ENCODE measurements at regions not wholly inside any gene's neighbourhood (a gene's known extent, or its start where the extent isn't known, plus 50 kb on each side); places are given as distances from the start of the nearest gene placed in this dataset.

GRCh38 chr6:49233483-49233882 lies 229.6 kb downstream of the MMUT start:
- TF ChIP-seq, protein P1, sequence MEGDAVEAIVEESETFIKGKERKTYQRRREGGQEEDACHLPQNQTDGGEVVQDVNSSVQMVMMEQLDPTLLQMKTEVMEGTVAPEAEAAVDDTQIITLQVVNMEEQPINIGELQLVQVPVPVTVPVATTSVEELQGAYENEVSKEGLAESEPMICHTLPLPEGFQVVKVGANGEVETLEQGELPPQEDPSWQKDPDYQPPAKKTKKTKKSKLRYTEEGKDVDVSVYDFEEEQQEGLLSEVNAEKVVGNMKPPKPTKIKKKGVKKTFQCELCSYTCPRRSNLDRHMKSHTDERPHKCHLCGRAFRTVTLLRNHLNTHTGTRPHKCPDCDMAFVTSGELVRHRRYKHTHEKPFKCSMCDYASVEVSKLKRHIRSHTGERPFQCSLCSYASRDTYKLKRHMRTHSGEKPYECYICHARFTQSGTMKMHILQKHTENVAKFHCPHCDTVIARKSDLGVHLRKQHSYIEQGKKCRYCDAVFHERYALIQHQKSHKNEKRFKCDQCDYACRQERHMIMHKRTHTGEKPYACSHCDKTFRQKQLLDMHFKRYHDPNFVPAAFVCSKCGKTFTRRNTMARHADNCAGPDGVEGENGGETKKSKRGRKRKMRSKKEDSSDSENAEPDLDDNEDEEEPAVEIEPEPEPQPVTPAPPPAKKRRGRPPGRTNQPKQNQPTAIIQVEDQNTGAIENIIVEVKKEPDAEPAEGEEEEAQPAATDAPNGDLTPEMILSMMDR (IDR thresholded peaks at IDR 0.05; ENCODE audit: low read depth, low read length, missing control alignments): no peak
- in situ Hi-C loops (cut with HindIII; ENCODE audit: low pct_ligation_motif_present, low sequenced_read_pairs): no loop called here
- Histone ChIP-seq H3K36me3 (replicated peaks) (no peaks in the 10 kb centered on the region), H3K27ac (no peak overlapping the region), H3K4me3 (ENCODE audit: low read depth, low read length) (no peak overlapping the region), H3K27me3 (replicated peaks) (no peaks in the 10 kb centered on the region)
- DNase-seq: no peak

DNA sequence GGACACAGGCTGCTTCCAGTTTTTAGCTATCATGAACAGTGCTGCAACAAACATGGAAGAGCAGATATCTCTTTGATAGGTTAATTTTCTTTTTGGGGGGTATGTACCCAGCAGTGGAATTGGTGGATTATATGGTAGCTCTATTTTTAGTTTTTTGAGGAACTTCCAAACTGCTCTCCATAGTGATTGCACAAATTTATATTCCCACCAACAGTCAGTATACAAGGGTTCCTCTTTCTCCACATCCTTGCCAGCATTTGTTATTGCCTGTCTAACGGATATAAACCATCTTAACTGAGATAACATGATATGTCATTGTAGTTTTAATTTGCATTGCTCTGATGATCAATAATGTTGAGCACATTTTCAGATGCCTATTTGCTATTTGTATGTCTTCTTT lies 237.6 kb downstream of the MMUT start:
- in situ Hi-C loops (cut with HindIII; ENCODE audit: low pct_ligation_motif_present, low sequenced_read_pairs): no loop called here

DNA sequence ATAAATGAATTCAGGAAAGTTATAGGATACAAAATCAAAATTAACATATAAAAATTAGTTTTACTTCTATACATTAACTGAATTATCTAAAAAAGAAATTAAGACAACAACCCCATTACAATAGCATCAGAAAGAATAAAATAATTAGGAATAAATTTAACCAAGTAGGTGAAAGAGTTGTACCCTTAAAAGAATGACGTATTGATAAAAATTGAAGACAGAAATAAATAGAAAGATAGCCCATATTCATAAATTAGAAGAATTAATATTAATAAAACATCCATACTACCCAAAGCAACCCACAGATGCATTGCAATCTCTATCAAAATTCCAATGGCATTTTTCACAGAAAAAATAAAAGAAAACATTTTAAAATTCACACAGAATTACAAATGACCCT lies 242.8 kb downstream of the MMUT start:
- TF ChIP-seq, protein P1 (IDR thresholded peaks at IDR 0.05; ENCODE audit: low read depth, low read length, missing control alignments): no peak
- H3K4me3 ChIP-seq (ENCODE audit: low read depth, low read length): no peak overlapping the region
- DNase-seq: no peak
- no peaks in the 10 kb centered on the region for H3K36me3 ChIP-seq (replicated peaks)
- no peak overlapping the region for H3K27ac ChIP-seq
- no peaks in the 10 kb centered on the region for H3K27me3 ChIP-seq (replicated peaks)
- in situ Hi-C loops (cut with HindIII; ENCODE audit: low pct_ligation_motif_present, low sequenced_read_pairs): no loop called here

More for the DNA sequence above, 237.6 kb downstream of the MMUT start:
- no peaks in the 10 kb centered on the region for H3K36me3 ChIP-seq (replicated peaks)
- H3K4me3 ChIP-seq (ENCODE audit: low read depth, low read length): no peak overlapping the region
- H3K27ac ChIP-seq: no peak overlapping the region
- H3K27me3 ChIP-seq (replicated peaks): no peaks in the 10 kb centered on the region
- DNase-seq: no peak
- TF ChIP-seq, protein P1 (IDR thresholded peaks at IDR 0.05; ENCODE audit: low read depth, low read length, missing control alignments): no peak

DNA sequence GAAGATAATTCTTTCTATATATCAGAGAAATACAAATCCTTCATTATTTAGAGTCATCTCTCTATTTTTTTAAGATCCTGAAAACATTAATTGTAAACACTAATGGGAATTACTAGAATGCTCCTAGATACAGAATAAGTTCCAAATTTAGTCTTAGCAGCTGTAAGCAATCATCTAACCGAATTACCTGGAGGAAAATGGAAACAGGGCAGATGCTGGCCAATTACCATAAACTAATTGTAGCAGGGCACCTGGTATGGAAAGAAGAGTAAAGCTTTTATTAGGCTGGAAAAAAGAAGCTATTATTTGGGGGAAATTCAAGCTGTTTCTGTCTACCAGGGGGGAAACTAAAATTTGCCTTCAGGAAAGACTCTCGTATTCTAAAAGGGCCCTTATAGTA lies 257.5 kb downstream of the MMUT start:
- TF ChIP-seq, protein P1 (IDR thresholded peaks at IDR 0.05; ENCODE audit: low read depth, low read length, missing control alignments): no peak
- in situ Hi-C loops (cut with HindIII; ENCODE audit: low pct_ligation_motif_present, low sequenced_read_pairs): no loop called here
- Histone ChIP-seq H3K27ac (no peak overlapping the region), H3K27me3 (replicated peaks) (no peaks in the 10 kb centered on the region), H3K4me3 (ENCODE audit: low read depth, low read length) (no peak overlapping the region), H3K36me3 (replicated peaks) (no peaks in the 10 kb centered on the region)
- no peak for DNase-seq

DNA sequence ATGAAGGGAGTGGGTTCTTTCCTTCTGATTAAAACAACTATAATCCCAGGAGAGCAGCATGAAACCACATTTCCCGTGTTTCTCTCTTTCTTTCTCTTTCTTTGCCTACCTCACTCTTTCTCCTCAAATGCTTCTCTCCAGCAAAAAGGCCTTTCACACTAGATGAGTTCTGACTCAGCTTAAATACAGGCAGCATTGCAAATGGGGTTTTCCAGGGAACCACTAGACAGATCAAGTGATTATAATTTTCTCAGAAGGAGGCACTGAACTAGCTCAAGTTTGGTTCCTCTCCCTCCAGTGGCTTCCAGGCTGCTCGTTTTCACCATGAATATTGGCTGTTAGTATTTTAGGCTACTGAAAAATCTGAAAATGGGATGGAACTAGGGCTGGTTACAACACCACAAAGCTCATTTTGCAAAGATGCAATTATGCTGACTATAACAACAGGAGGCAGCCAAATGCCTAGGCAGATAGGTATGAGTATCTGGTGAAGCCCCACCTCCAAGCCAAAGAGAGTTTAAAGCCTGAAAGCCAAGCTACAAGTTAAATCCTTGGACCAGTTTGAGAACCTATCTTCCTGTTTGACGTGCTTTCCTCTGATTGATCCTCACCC lies 260.0 kb downstream of the MMUT start:
- no peak for DNase-seq
- in situ Hi-C loops (cut with HindIII; ENCODE audit: low pct_ligation_motif_present, low sequenced_read_pairs): no loop called here

More for the DNA sequence above, 260.0 kb downstream of the MMUT start:
- TF ChIP-seq, protein P1 (IDR thresholded peaks at IDR 0.05; ENCODE audit: low read depth, low read length, missing control alignments): no peak
- Histone ChIP-seq H3K27me3 (replicated peaks) (no peaks in the 10 kb centered on the region), H3K36me3 (replicated peaks) (no peaks in the 10 kb centered on the region), H3K27ac (no peak overlapping the region), H3K4me3 (ENCODE audit: low read depth, low read length) (no peak overlapping the region)
